ENCODE measurements at regions not wholly inside any gene's neighbourhood (a gene's known extent, or its start where the extent isn't known, plus 50 kb on each side); places are given as distances from the start of the nearest gene placed in this dataset.

DNA sequence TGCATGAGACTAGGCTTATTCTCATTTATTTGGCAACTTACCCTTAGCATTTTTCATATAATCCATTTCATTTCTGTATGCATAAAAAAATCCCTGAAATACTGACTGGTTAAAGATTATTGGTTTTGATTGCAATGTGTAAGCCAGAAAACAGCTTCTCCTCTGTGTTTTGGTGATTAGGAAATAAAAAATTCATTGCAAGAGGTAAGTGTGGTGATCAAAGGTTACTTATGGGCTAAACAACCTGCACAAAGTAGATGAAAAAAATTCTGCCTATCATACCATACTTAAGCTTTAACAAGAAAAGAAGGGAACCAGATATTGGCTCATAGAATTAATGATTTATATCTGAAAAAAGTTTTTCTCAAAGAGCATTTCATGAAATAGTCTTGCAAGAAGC lies 64.0 kb upstream of the TMEM168 start:
- no peaks in the 10 kb centered on the region for H3K36me3 ChIP-seq (ENCODE audit: control insufficient read depth in 3 of 3, insufficient read depth in 3 of 3, low read length in 3 of 3)
- H3K4me1 ChIP-seq (ENCODE audit: control insufficient read depth in 3 of 3, insufficient read depth in 3 of 3, low read length in 3 of 3), result no peaks in the 10 kb centered on the region
- no peaks in the 10 kb centered on the region for H3K27me3 ChIP-seq (ENCODE audit: control insufficient read depth in 3 of 3, insufficient read depth in 3 of 3, low read length in 3 of 3)
- H3K9me3 ChIP-seq (ENCODE audit: control insufficient read depth in 3 of 3, low read length in 3 of 3), result no peaks in the 10 kb centered on the region
- no peak overlapping the region for H3K27ac ChIP-seq (ENCODE audit: low read depth, low read length)
- no peak overlapping the region for H3K9ac ChIP-seq (ENCODE audit: low read depth in 1 of 3, low read length in 3 of 3)
- no peak overlapping the region for H3K4me3 ChIP-seq (ENCODE audit: low read length in 3 of 3)

DNA sequence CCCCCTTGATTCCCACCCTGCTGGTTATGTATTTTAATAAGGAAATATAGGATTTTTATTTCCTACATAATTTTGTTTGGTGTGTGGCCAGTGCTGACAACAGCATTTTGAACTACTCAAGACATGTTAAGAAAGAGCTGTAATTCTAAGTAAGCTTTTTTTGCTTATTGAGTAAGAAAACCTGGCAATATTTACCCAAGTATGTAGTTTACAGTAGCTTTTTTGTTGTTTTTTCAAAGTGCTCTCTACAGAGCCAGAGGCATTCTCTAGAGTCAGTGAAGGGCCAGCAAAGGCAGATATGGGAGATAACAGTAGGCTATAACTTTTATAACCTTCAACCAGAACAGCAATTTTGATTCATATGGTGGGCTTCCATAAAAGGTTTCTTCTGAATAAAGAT lies 63.2 kb upstream of the TMEM168 start:
- no peaks in the 10 kb centered on the region for H3K9me3 ChIP-seq (ENCODE audit: control insufficient read depth in 3 of 3, low read length in 3 of 3)
- no peaks in the 10 kb centered on the region for H3K36me3 ChIP-seq (ENCODE audit: control insufficient read depth in 3 of 3, insufficient read depth in 3 of 3, low read length in 3 of 3)
- no peaks in the 10 kb centered on the region for H3K27me3 ChIP-seq (ENCODE audit: control insufficient read depth in 3 of 3, insufficient read depth in 3 of 3, low read length in 3 of 3)
- no peak overlapping the region for H3K27ac ChIP-seq (ENCODE audit: low read depth, low read length)
- H3K4me1 ChIP-seq (ENCODE audit: control insufficient read depth in 3 of 3, insufficient read depth in 3 of 3, low read length in 3 of 3), result no peaks in the 10 kb centered on the region
- no peak overlapping the region for H3K4me3 ChIP-seq (ENCODE audit: low read length in 3 of 3)
- no peak overlapping the region for H3K9ac ChIP-seq (ENCODE audit: low read depth in 1 of 3, low read length in 3 of 3)

DNA sequence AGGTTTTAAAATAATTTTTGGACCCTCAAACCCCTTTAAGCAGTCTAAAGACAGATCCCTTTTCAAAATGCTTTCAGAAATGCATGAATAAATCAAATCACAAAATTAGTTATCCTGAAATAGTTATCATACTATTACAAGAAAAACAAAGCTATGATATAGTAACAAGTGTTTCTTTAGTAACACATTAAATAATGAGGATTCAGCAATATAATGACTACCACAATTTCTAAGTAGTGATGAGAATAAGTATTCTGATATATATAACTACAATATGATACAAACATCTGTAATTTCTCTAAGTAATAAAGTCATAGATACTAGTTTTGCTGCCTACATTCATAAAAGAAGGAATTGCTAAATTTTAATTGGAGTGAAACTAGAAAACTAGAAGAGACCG lies 53.0 kb upstream of the TMEM168 start:
- Histone ChIP-seq H3K9me3 (ENCODE audit: control insufficient read depth in 3 of 3, low read length in 3 of 3) (no peaks in the 10 kb centered on the region), H3K27me3 (ENCODE audit: control insufficient read depth in 3 of 3, insufficient read depth in 3 of 3, low read length in 3 of 3) (no peaks in the 10 kb centered on the region), H3K4me3 (ENCODE audit: low read length in 3 of 3) (no peak overlapping the region), H3K36me3 (ENCODE audit: control insufficient read depth in 3 of 3, insufficient read depth in 3 of 3, low read length in 3 of 3) (no peaks in the 10 kb centered on the region), H3K9ac (ENCODE audit: low read depth in 1 of 3, low read length in 3 of 3) (no peak overlapping the region), H3K27ac (ENCODE audit: low read depth, low read length) (no peak overlapping the region), H3K4me1 (ENCODE audit: control insufficient read depth in 3 of 3, insufficient read depth in 3 of 3, low read length in 3 of 3) (no peaks in the 10 kb centered on the region)

All from skeletal muscle tissue (tissue), 3 donors.